CD4-positive, alpha-beta T cell treated with Interleukin-12 subunit alpha and Interleukin-12 subunit beta, for 1 hour (primary cell): ENCODE measurements at regions not wholly inside any gene's neighbourhood (a gene's known extent, or its start where the extent isn't known, plus 50 kb on each side); places are given as distances from the start of the nearest gene placed in this dataset.

Source experiments
- DNase-seq: peaks from one replicate; pipeline ENCODE4 v3.0.0-alpha.2; 2020

- DNase-seq, result no peak
These were observed 586.3 kb upstream of the LMCD1 start for GRCh38 chr3:7915356-7915755.

- DNase-seq, result no peak
These were observed 584.0 kb upstream of the LMCD1 start for GRCh38 chr3:7917443-7918151.

- no peak for DNase-seq
These were observed 581.4 kb upstream of the LMCD1 start for GRCh38 chr3:7920211-7920610.

- no peak for DNase-seq
These were observed 577.4 kb upstream of the LMCD1 start for GRCh38 chr3:7924228-7924627.

GRCh38 chr3:7927015-7927414 lies 574.6 kb upstream of the LMCD1 start:
- DNase-seq, result no peak

- DNase-seq, result no peak
These were observed 573.8 kb upstream of the LMCD1 start for GRCh38 chr3:7927864-7928263.

- DNase-seq, result no peak
These were observed 572.2 kb upstream of the LMCD1 start for GRCh38 chr3:7929319-7929889.

- no peak for DNase-seq
These were observed 567.3 kb upstream of the LMCD1 start for GRCh38 chr3:7934362-7934761.

GRCh38 chr3:7947930-7948329 lies 553.7 kb upstream of the LMCD1 start:
- no peak for DNase-seq

GRCh38 chr3:7950890-7951289 lies 550.7 kb upstream of the LMCD1 start:
- DNase-seq, result no peak

- no peak for DNase-seq
These were observed 548.1 kb upstream of the LMCD1 start for GRCh38 chr3:7953449-7954014.

- DNase-seq, result no peak
These were observed 544.6 kb upstream of the LMCD1 start for GRCh38 chr3:7957024-7957423.

- DNase-seq, result no peak
These were observed 542.5 kb upstream of the LMCD1 start for GRCh38 chr3:7959094-7959493.

- no peak for DNase-seq
These were observed 541.0 kb upstream of the LMCD1 start for GRCh38 chr3:7960601-7961000.

- no peak for DNase-seq
These were observed 539.3 kb upstream of the LMCD1 start for GRCh38 chr3:7962301-7962700.

GRCh38 chr3:7964899-7965298 lies 536.7 kb upstream of the LMCD1 start:
- DNase-seq, result no peak

GRCh38 chr3:7973006-7973405 lies 528.6 kb upstream of the LMCD1 start:
- no peak for DNase-seq

GRCh38 chr3:7977245-7978086 lies 524.2 kb upstream of the LMCD1 start:
- no peak for DNase-seq

GRCh38 chr3:7978087-7978422 lies 523.6 kb upstream of the LMCD1 start:
- DNase-seq, result no peak

- DNase-seq, result no peak
These were observed 519.5 kb upstream of the LMCD1 start for GRCh38 chr3:7982126-7982525.

- DNase-seq, result no peak
These were observed 502.2 kb upstream of the LMCD1 start for GRCh38 chr3:7999384-7999783.

GRCh38 chr3:8001307-8001706 lies 500.3 kb upstream of the LMCD1 start:
- DNase-seq, result no peak

- no peak for DNase-seq
These were observed 499.9 kb upstream of the LMCD1 start for GRCh38 chr3:8001712-8002111.

GRCh38 chr3:8011902-8012301 lies 489.7 kb upstream of the LMCD1 start:
- DNase-seq, result no peak
